ENCODE measurements at regions not wholly inside any gene's neighbourhood (a gene's known extent, or its start where the extent isn't known, plus 50 kb on each side); places are given as distances from the start of the nearest gene placed in this dataset.

GRCh38 chr1:96374076-96374762, 347.4 kb upstream of the PTBP2 start:
- Mint-ChIP-seq H3K27me3 (no peaks in the 10 kb centered on the region), H3K4me1 (ENCODE audit: low read depth) (no peaks in the 10 kb centered on the region), H3K4me3 (no peak overlapping the region), H3K36me3 (ENCODE audit: low read depth) (no peaks in the 10 kb centered on the region), H3K9me3 (peaks cover 3% of the 10 kb centered on the region), H3K27ac (no peak overlapping the region)
- no peak for ATAC-seq
- ChIA-PET CTCF (no interaction called here), POLR2A (no interaction called here)
- TF ChIP-seq CTCF (IDR thresholded peaks at IDR 0.05), result no peak
- intact Hi-C loops (cut with micrococcal nuclease), result no loop called here
- DNase-seq, result no peak

- intact Hi-C loops (cut with micrococcal nuclease), result no loop called here
- Mint-ChIP-seq H3K4me3 (no peak overlapping the region), H3K27ac (no peak overlapping the region), H3K9me3 (peaks cover 3% of the 10 kb centered on the region), H3K36me3 (ENCODE audit: low read depth) (no peaks in the 10 kb centered on the region), H3K27me3 (no peaks in the 10 kb centered on the region), H3K4me1 (ENCODE audit: low read depth) (no peaks in the 10 kb centered on the region)
- ATAC-seq (no peak), DNase-seq (no peak)
- TF ChIP-seq CTCF (IDR thresholded peaks at IDR 0.05), result no peak
- CTCF ChIA-PET, result no interaction called here
- POLR2A ChIA-PET, result no interaction called here
Measured at GRCh38 chr1:96376846-96377245, 344.7 kb upstream of the PTBP2 start.

GRCh38 chr1:96384611-96385010, 337.0 kb upstream of the PTBP2 start:
- Mint-ChIP-seq H3K9me3 (peaks cover 5% of the 10 kb centered on the region), H3K4me3 (no peak overlapping the region), H3K36me3 (ENCODE audit: low read depth) (no peaks in the 10 kb centered on the region), H3K27ac (no peak overlapping the region), H3K27me3 (no peaks in the 10 kb centered on the region), H3K4me1 (ENCODE audit: low read depth) (no peaks in the 10 kb centered on the region)
- ChIA-PET CTCF (no interaction called here), POLR2A (no interaction called here)
- ATAC-seq (no peak), DNase-seq (no peak)
- TF ChIP-seq CTCF (IDR thresholded peaks at IDR 0.05), result no peak
- intact Hi-C loops (cut with micrococcal nuclease), result no loop called here

GRCh38 chr1:96387785-96388184, 333.8 kb upstream of the PTBP2 start:
- no peak overlapping the region for H3K27ac Mint-ChIP-seq
- TF ChIP-seq CTCF (IDR thresholded peaks at IDR 0.05), result no peak
- no peak for DNase-seq
- H3K9me3 Mint-ChIP-seq, result no peaks in the 10 kb centered on the region
- ATAC-seq, result no peak
- no peaks in the 10 kb centered on the region for H3K27me3 Mint-ChIP-seq
- H3K4me1 Mint-ChIP-seq (ENCODE audit: low read depth), result no peaks in the 10 kb centered on the region
- H3K4me3 Mint-ChIP-seq, result no peak overlapping the region
- intact Hi-C loops (cut with micrococcal nuclease), result no loop called here
- ChIA-PET POLR2A (no interaction called here), CTCF (no interaction called here)
- H3K36me3 Mint-ChIP-seq (ENCODE audit: low read depth), result no peaks in the 10 kb centered on the region

GRCh38 chr1:96388421-96389310, 332.9 kb upstream of the PTBP2 start:
- Mint-ChIP-seq H3K27ac (no peak overlapping the region), H3K4me3 (no peak overlapping the region), H3K36me3 (ENCODE audit: low read depth) (no peaks in the 10 kb centered on the region), H3K27me3 (no peaks in the 10 kb centered on the region), H3K4me1 (ENCODE audit: low read depth) (no peaks in the 10 kb centered on the region), H3K9me3 (no peaks in the 10 kb centered on the region)
- ATAC-seq (no peak), DNase-seq (no peak)
- POLR2A ChIA-PET, result no interaction called here
- TF ChIP-seq CTCF (IDR thresholded peaks at IDR 0.05), result no peak
- CTCF ChIA-PET, result no interaction called here
- intact Hi-C loops (cut with micrococcal nuclease), result no loop called here

Data from activated CD8-positive, alpha-beta T cell treated with anti-CD3 and anti-CD28 coated beads for 36 hours (primary cell).